HuH-7 (cell line): ENCODE measurements at regions not wholly inside any gene's neighbourhood (a gene's known extent, or its start where the extent isn't known, plus 50 kb on each side); places are given as distances from the start of the nearest gene placed in this dataset.
"Not testable (repeated sequence)": the region's sequence is repeated elsewhere in the genome, so short reads cannot be mapped to it uniquely, and the experiment has no call there.

ENCODE experiments used
- DNase-seq: peaks from one replicate; pipeline ENCODE4 v3.0.0; 2011; ENCODE audit warnings: low spot score

DNA sequence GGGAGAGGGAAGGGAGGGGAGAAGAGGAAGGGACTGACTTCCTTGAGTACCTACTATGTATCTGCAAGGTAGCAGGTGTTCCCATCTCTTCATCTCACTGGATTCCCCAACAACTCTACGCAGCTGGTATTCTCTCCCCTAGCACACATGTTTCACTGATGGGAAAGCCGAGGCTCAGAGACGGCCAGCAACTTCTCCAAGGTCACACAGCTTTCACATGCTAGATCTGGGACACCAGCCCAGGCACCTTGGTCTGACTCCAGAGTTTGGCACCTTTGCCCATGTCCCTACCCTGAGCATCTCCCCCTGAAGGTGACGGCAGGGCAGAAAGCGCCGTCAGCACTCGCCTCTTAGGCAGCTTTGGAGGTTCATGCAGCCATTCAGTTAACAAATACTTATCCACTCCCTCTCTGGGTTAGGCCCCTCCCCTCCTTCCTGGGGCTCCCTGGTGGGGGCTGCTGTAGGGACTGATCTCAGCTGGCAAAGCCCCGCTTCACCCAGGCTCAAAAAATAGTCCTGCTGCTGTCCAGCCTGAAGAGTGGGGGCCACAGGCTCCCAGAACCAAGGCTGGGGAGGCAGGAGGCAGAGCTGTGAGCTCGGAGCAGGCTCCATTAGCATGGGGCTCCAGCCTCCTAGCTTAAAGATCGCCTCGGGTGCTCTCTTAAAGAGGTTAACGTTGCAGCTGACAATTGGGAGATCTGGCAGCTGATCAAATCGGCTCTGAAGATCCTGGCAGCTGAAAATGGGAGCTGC, 79.4 kb downstream of the IGLL1 start:
- DNase-seq, result no peak

GRCh38 chr22:23499845-23500500, 80.1 kb downstream of the IGLL1 start:
- DNase-seq, result no peak

GRCh38 chr22:23498811-23499798, 81.0 kb downstream of the IGLL1 start:
- no peak for DNase-seq

DNA sequence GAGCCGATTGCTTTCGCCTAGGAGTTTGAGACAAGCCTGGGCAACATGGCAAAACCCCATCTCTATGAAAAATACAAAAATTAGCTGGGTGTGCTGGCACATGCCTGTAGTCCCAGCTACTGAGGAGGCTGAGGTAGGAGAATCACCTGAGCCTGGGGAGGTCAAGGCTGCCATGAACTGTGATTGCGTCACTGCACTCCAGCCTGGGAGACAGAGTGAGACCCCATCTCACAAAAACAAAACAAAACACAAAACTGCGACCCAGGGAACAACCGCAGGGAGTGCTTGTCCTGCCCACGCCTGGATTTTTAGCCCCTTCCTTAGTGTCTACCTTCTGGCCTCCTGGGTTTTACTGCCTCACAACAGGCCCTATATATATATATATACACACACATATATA, 82.2 kb downstream of the IGLL1 start:
- DNase-seq, result not testable (repeated sequence)

DNA sequence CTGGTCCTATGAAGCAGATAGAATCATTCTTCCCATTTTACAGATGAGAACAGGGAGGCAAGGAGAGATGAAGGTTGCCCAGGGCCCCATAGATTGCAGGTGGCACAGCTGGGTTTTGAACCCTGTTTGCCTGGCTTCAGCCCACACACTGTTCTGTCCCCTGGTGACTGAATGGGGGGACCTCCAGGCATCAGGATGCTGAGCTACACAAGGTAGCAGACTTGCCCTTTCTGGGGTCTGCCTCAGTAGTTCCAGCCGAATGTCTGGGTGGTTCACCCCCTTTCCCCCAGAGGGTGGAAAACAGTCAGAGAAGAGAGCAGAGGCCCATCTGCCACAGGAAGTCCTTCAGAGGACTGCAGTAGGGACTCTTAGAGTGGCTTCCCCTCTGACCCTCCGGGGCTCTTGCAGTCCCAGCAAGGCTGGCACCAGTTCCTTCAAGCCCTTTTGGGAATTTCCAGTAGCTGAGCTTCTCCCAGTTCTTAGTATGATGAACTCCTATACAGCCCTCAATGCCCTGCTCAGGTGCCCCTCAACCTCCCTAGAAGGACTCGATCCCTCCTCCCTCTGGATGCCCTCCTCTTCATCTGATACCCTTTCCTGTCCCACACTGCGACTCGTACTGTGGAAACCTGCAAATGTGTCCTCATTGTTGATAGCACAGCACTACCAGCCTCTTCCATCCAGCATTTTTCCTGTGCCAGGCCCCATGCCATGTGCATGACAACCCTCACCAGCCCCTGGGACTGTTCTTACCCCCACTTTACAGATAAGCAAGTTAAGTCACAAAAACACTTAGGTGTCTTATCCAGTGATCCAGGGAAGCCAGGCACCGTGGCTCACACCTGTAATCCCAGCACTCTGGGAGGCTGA, 82.8 kb downstream of the IGLL1 start:
- no peak for DNase-seq

- no peak for DNase-seq
These were observed 83.7 kb downstream of the IGLL1 start for GRCh38 chr22:23496445-23496833.

- DNase-seq, result no peak
These were observed 84.3 kb downstream of the IGLL1 start for GRCh38 chr22:23495614-23496444.

DNA sequence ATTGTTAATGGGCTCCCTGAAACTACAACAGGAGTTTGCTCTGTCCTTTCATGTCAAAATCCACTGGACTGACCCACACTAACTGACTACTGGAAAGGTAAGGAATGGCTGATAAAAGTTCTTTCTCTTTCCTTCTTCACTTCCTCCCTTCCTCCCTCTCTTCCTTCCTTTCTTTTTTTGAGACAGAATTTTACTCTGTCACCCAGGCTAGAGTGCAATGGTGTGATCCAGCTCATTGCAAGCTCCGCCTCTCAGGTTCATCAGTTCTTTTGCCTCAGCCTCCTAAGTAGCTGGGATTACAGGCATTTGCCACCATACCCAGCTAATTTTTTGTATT, 85.2 kb downstream of the IGLL1 start:
- DNase-seq, result no peak

GRCh38 chr22:23485490-23485889, 94.6 kb downstream of the IGLL1 start:
- no peak for DNase-seq

- no peak for DNase-seq
These were observed 95.4 kb downstream of the IGLL1 start for GRCh38 chr22:23484651-23485050.

DNA sequence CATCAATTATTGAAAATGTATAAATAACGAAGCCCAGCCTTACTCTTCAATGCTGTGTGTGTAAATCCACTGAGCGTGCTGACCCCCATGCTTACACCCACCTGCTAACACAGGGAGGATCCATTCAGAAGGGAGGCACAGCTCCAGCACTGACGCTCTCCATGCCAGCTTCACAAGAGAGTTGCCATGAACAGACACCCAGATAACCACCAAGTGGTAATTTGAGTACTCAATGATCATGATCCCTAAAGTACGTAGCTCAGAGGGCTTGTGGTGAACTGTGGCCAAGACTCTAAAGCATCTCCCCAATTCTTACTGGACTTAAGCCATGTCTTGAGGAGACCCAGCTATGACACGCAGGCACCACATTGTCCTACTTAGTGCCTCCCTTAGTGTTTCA, 98.7 kb downstream of the IGLL1 start:
- DNase-seq, result no peak

- DNase-seq, result no peak
These were observed 101.9 kb downstream of the IGLL1 start for GRCh38 chr22:23478175-23478574.

GRCh38 chr22:23474531-23474930, 105.6 kb downstream of the IGLL1 start:
- DNase-seq, result not testable (repeated sequence)

DNA sequence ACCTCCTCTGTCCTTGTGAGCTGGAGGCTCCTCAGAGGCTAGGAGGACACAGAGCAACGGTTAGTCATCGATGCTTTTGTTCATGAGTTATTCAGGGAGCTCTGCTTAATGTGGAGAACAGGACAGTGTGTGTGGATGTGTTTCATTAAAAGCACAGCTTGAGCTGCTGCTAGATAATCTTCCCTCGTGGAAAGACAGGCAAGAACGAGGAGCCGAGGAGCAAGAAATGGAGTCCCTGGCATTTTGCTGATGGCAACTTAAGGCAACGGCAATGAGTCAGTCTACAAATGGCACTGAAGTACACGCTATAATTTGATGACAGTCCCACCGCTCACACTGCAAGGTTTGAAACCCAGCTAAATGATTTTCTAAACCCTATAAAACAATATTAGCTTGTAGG, 106.2 kb downstream of the IGLL1 start:
- DNase-seq, result no peak

DNA sequence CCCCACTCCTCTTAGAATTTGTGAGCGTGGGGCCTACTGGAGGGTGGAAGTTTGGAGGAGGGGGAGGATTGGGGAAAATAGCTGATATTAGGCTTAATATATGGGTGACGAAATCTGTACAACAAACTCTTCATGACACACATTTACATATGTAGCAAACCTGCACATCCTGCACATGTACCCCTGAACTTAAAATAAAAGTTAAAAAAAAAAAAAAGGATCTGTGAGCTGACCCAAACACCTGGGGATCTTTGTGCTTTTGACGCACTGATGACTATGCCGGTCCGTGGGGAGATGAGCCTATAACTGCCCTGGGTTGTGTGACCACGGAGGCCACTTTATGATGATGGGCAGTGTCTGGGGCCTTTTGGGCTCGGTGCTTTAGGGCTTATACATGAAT, 107.7 kb downstream of the IGLL1 start:
- not testable (repeated sequence) for DNase-seq

DNA sequence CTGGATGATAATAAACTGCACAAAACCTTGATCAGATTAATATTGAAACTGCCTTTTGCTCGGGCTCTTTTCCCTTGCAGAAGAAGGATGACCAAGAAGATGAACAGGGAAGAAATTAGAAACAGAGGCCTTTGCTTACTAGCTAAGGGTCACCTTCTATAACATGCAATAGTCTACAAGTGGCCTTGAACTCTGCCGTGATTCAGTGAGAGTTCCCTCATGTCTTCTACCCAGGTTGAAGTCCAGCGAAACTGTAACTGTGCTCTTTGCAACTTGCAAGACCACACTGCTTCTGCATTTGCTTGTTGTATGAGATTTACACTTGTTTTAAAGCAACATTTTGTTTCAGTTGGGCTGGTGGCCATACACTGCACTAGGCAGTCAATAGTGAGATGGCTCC, 108.4 kb downstream of the IGLL1 start:
- no peak for DNase-seq

DNA sequence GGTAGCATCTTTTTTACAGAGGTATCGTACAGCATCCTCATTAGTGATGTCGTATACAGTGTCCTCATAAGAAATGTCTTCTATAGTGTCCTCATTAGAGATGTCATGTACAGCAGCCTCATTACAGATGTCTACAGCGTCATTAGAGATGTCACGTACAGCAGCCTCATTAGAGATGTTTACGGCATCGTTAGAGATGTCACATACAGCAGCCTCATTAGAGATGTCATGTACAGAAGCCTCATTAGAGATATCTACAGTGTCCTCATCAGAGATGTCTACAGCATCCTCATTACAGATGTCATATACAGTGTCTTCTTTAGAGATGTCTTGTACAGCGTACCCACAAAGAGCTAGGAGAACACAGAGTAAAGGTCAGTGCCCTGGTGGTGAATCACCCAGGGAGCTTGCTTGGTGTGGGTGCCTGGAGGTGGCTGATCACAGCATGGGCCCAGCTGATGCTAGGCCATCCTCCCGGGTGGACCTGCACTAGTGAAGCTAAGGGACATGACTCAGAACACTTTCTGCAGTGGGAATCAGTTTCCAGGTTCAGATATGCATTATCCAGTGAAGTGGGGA, 109.2 kb downstream of the IGLL1 start:
- no peak for DNase-seq

GRCh38 chr22:23467721-23468294, 112.3 kb downstream of the IGLL1 start:
- no peak for DNase-seq

GRCh38 chr22:23466351-23466750, 113.7 kb downstream of the IGLL1 start:
- no peak for DNase-seq

GRCh38 chr22:23464796-23465195, 115.3 kb downstream of the IGLL1 start:
- not testable (repeated sequence) for DNase-seq
